ENCODE measurements at regions not wholly inside any gene's neighbourhood (a gene's known extent, or its start where the extent isn't known, plus 50 kb on each side); places are given as distances from the start of the nearest gene placed in this dataset.

- TF ChIP-seq CTCF (conservative IDR thresholded peaks at IDR 0.05; ENCODE audit: low read depth, low read length) (no peak), EZH2 (IDR thresholded peaks at IDR 0.05; ENCODE audit: low read length, unreplicated experiment) (no peak), EZH2phosphoT487 (IDR thresholded peaks at IDR 0.05; ENCODE audit: borderline replicate concordance, low read length) (no peak)
Observed at GRCh38 chr3:150106740-150107428, 136.2 kb upstream of the PFN2 start.
